Lung (tissue), 11 donors: ENCODE measurements at regions not wholly inside any gene's neighbourhood (a gene's known extent, or its start where the extent isn't known, plus 50 kb on each side); places are given as distances from the start of the nearest gene placed in this dataset.

Experiments used
- ATAC-seq: fragments of 200-7000 bp; cut with Tn5 transposase; one replicate; pipeline ENCODE4 v1.9.1; 2020; ENCODE audit warnings: moderate number of reproducible peaks; ENCODE audit not compliant: insufficient read depth, low FRiP score
- DNase-seq, 3 donors: peaks; one replicate each; pipeline ENCODE4 v3.0.0-alpha.2; 2013 to 2017
- H3K27ac ChIP-seq, 2 donors: one replicate each; pipeline ENCODE4 v1.5.1; 2013; ENCODE audit warnings: mild to moderate bottlenecking in 2 of 2, moderate library complexity in 2 of 2, control low read depth in 1 of 2, inconsistent platforms in 1 of 2, low read depth in 1 of 2, low read length in 1 of 2
- H3K27me3 ChIP-seq, 3 donors: one replicate each; pipeline ENCODE4 v1.5.1; 2013; ENCODE audit warnings: low read length in 2 of 3; ENCODE audit not compliant: control insufficient read depth in 3 of 3, insufficient read depth in 3 of 3
- H3K36me3 ChIP-seq, 4 donors: one replicate each; pipeline ENCODE4 v1.5.1; 2013; ENCODE audit warnings: low read length in 4 of 4, mild to moderate bottlenecking in 1 of 4, moderate library complexity in 1 of 4; ENCODE audit not compliant: control insufficient read depth in 4 of 4, insufficient read depth in 4 of 4
- H3K4me1 ChIP-seq, 5 donors: one replicate each; pipeline ENCODE4 v1.5.1; 2013; ENCODE audit warnings: low read length in 5 of 5, mild to moderate bottlenecking in 2 of 5, moderate library complexity in 1 of 5; ENCODE audit not compliant: control insufficient read depth in 5 of 5, insufficient read depth in 5 of 5
- H3K4me3 ChIP-seq: one replicate; pipeline ENCODE4 v1.5.1; 2013; ENCODE audit warnings: mild to moderate bottlenecking, control low read depth, moderate library complexity
- H3K9ac ChIP-seq, 2 donors: one replicate each; pipeline ENCODE4 v1.5.1; 2013; ENCODE audit warnings: low read length in 2 of 2, control low read depth in 1 of 2; ENCODE audit not compliant: insufficient read depth in 1 of 2
- H3K9me3 ChIP-seq, 4 donors: one replicate each; pipeline ENCODE4 v1.5.1; 2013; ENCODE audit warnings: low read length in 3 of 4, mild to moderate bottlenecking in 1 of 4, moderate library complexity in 1 of 4; ENCODE audit not compliant: control insufficient read depth in 4 of 4, insufficient read depth in 3 of 4
- CTCF ChIP-seq: IDR thresholded peaks from 2 replicates; pipeline ENCODE4 v1.5.1; 2012; ENCODE audit warnings: mild to moderate bottlenecking; ENCODE audit errors: control extremely low read depth, extremely low read depth
- WGBS, 2 donors: extraction: QIAGEN DNeasy Blood & Tissue Kit; methylation state at CpG; one replicate each; pipeline ENCODE4 v1.1.7; 2013; 5-methylcytosine and 5-hydroxymethylcytosine counted together
- donor health status: control.
- donor health status: control.
- donor health status: Bipolar disorder and iron deficiency.
- donor health status: healthy.
- donor health status: DM: yes; HTN: yes; CAD: no.

- H3K27me3 ChIP-seq = no peaks in the 10 kb centered on the region
- ATAC-seq (no peak), DNase-seq (no peak)
- no peaks in the 10 kb centered on the region for H3K36me3 ChIP-seq
- no peak overlapping the region for H3K4me3 ChIP-seq
- TF ChIP-seq CTCF = no peak
- peaks cover 0 to 5% (median 2%) of the 10 kb centered on the region in 4 donors for H3K9me3 ChIP-seq
- no peak overlapping the region for H3K9ac ChIP-seq
- no peak overlapping the region for H3K27ac ChIP-seq
- H3K4me1 ChIP-seq = peaks cover 0 to 3% (median 0%) of the 10 kb centered on the region in 5 donors
- 80 to 93% methylated on average over 3 of the region's 3 CpGs for WGBS, 2 donors
Observed at GRCh38 chr16:65604771-65605170, 482.9 kb upstream of the CDH11 start.

DNA sequence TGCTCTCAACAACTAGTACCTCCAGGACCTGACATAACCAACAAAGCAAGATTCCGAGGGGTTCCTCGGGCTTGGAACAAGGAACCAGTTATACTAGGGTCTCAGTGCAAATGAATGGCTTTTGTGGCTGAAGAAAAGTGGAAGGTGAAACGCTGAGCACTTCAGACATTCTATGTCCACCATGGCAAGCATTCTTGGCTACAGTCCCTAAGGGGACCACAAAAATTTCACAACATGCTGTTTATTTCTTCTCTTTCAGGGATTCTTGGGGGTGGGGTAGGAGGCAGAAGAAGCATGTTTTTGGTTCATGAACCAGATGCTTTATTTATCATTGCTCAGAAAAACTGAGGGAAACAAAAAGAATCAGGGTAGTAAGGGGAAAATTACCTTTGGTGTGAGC is 479.9 kb upstream of the CDH11 start:
- DNase-seq (no peak), ATAC-seq (no peak)
- peaks cover 0 to 5% (median 2%) of the 10 kb centered on the region in 4 donors for H3K9me3 ChIP-seq
- H3K9ac ChIP-seq = no peak overlapping the region
- no peak overlapping the region for H3K27ac ChIP-seq
- 61 to 68% methylated on average over 3 of the region's 3 CpGs for WGBS, 2 donors
- H3K27me3 ChIP-seq = no peaks in the 10 kb centered on the region
- no peak for TF ChIP-seq CTCF
- no peak overlapping the region for H3K4me3 ChIP-seq
- H3K36me3 ChIP-seq = no peaks in the 10 kb centered on the region
- peaks cover 0 to 3% (median 0%) of the 10 kb centered on the region in 5 donors for H3K4me1 ChIP-seq

DNA sequence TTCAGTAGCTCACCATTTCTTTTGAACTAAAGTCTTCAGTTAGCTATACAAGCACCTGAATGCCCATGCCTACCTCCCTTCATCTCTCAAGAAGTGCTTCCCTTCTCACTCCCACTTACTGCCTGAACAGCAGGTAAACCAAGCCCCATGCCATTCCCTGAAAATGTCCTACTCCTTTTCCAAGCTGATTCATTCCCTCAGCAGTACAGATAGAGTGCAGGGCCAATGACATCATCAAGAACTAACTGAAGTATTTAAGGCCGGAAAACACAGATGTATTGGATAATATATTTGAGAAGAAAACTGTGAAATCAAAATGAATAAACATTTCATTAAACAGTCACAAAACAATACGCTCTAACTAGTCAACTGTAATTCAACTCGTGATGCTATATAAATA is 478.8 kb upstream of the CDH11 start:
- H3K4me1 ChIP-seq = no peaks in the 10 kb centered on the region
- H3K4me3 ChIP-seq = no peak overlapping the region
- TF ChIP-seq CTCF = no peak
- no peak overlapping the region for H3K27ac ChIP-seq
- H3K9ac ChIP-seq = no peak overlapping the region
- no peak for DNase-seq
- no peaks in the 10 kb centered on the region for H3K27me3 ChIP-seq
- WGBS, 2 donors = 91 to 96% methylated on average over 3 of the region's 3 CpGs
- H3K36me3 ChIP-seq = no peaks in the 10 kb centered on the region
- no peak for ATAC-seq
- peaks cover 0 to 5% (median 2%) of the 10 kb centered on the region in 4 donors for H3K9me3 ChIP-seq

DNA sequence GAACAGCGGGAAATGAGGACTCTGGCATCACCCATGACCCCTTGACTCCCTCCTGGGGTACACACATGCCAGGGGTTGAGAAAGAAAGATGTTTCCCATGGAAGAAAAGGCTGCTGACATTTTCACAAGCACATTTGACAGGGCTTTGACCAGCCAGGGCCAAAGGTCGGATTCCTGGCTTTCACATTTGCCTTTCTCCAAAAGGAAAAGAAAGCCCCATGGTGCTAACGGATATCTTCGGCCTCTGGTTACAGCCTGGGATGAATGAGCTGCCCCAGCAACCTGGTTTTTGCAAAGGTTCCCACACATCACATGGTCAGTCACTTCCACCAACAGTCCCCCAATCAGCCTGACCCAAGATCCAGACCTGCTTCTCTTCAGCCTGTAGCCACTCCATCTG is 478.2 kb upstream of the CDH11 start:
- Histone ChIP-seq H3K36me3 (no peaks in the 10 kb centered on the region), H3K9ac (no peak overlapping the region), H3K27me3 (no peaks in the 10 kb centered on the region), H3K4me3 (no peak overlapping the region), H3K27ac (no peak overlapping the region), H3K9me3 (peaks cover 0 to 5% (median 2%) of the 10 kb centered on the region in 4 donors), H3K4me1 (no peaks in the 10 kb centered on the region)
- ATAC-seq (no peak), DNase-seq (no peak)
- WGBS, 2 donors = 78 to 83% methylated on average over 4 of the region's 4 CpGs
- no peak for TF ChIP-seq CTCF
